GM12878 (cell line): ENCODE measurements at regions not wholly inside any gene's neighbourhood (a gene's known extent, or its start where the extent isn't known, plus 50 kb on each side); places are given as distances from the start of the nearest gene placed in this dataset.

Experiments
- ATAC-seq: fragments of 200-7000 bp; cut with Tn5 transposase; 3 replicates; pipeline ENCODE4 v1.9.1; 2020; ENCODE audit warnings: mild to moderate bottlenecking, moderate library complexity
- BruUV-seq: library from RNA; stranded (reverse); fragments of 400-500 nt; replicated peaks from 2 replicates; lab custom pipeline; 2021; lab: Mats Ljungman, UMichigan
- CTCF ChIA-PET: fragments of 300-600 bp; sonication (Branson Sonifier 250); formaldehyde crosslinking; extraction: SDS; loops from one replicate; lab custom pipeline; 2021; ENCODE audit warnings: inconsistent platforms; lab: Yijun Ruan, JAX
- POLR2A ChIA-PET: fragments of 350-600 bp; formaldehyde crosslinking; extraction: SDS; loops from one replicate; lab custom pipeline; 2021; ENCODE audit warnings: inconsistent platforms; lab: Charles Lee
- RAD21 ChIA-PET: fragments of 300-600 bp; sonication (Branson Sonifier 250); formaldehyde crosslinking; loops from one replicate; lab custom pipeline; 2023; ENCODE audit warnings: antibody characterized with exemption; ENCODE audit not compliant: unreplicated experiment; lab: Charles Lee
- SMC1A ChIA-PET: fragments of 300-600 bp; sonication (Branson Sonifier 250); formaldehyde crosslinking; loops from one replicate; lab custom pipeline; 2023; ENCODE audit not compliant: unreplicated experiment, uncharacterized antibody; lab: Charles Lee
- DNase-seq: peaks from one replicate; pipeline ENCODE4 v3.0.0-alpha.2; 2011; ENCODE audit warnings: low read depth, low spot score
- FAIRE-seq: peaks from 3 replicates; lab custom pipeline; 2011; peaks lifted over from hg19 to GRCh38; lab: Jason Lieb, UNC
- H2AFZ ChIP-seq: 2 replicates; pipeline ENCODE4 v1.6.0; 2011; ENCODE audit warnings: low read depth, low read length, control low read depth; ENCODE audit not compliant: control insufficient read depth
- H3K27ac ChIP-seq: 2 replicates; pipeline ENCODE4 v1.5.1; 2011; ENCODE audit warnings: control low read depth; ENCODE audit not compliant: control insufficient read depth, insufficient read depth
- H3K27me3 ChIP-seq, 2 experiments: replicated peaks in 1 of 2; 2 replicates each; pipeline versions ENCODE4 v1.6.0 to v1.6.1; 2011; ENCODE audit warnings: low read length in 1 of 2; ENCODE audit not compliant: control insufficient read depth in 2 of 2, insufficient read depth in 2 of 2
- H3K36me3 ChIP-seq, 2 experiments: 2 replicates each; pipeline ENCODE4 v1.5.1; 2011; ENCODE audit warnings: low read length in 1 of 2; ENCODE audit not compliant: control insufficient read depth in 2 of 2, insufficient read depth in 2 of 2
- H3K4me1 ChIP-seq: 2 replicates; pipeline ENCODE4 v1.6.1; 2011; ENCODE audit warnings: mild to moderate bottlenecking, low read length, moderate library complexity, mixed read lengths; ENCODE audit not compliant: control insufficient read depth, insufficient read depth
- H3K4me2 ChIP-seq: 2 replicates; pipeline ENCODE4 v1.6.0; 2011; ENCODE audit warnings: control low read depth; ENCODE audit not compliant: control insufficient read depth, insufficient read depth
- H3K4me3 ChIP-seq: fragments of 200-600 bp; sonication (generic); 2 replicates; pipeline ENCODE4 v1.5.1; 2016
- H3K79me2 ChIP-seq: 2 replicates; pipeline ENCODE4 v1.6.0; 2011; ENCODE audit warnings: low read length; ENCODE audit not compliant: control insufficient read depth, insufficient read depth
- H3K9ac ChIP-seq: 2 replicates; pipeline ENCODE4 v1.8.0; 2011; ENCODE audit warnings: low read length, control low read depth, mixed read lengths; ENCODE audit not compliant: control insufficient read depth, insufficient read depth
- H3K9me3 ChIP-seq: replicated peaks from 3 replicates; pipeline ENCODE4 v1.5.1; 2011; ENCODE audit warnings: mild to moderate bottlenecking, low read length; ENCODE audit not compliant: control insufficient read depth, insufficient read depth
- H4K20me1 ChIP-seq: 2 replicates; pipeline ENCODE4 v1.6.0; 2011; ENCODE audit not compliant: control insufficient read depth, insufficient read depth
- BHLHE40 ChIP-seq, 2 experiments: fragments of 450-650 bp in 1 of 2; IDR thresholded peaks; 2 replicates each; pipeline ENCODE4 v1.6.1; 2011 to 2017; ENCODE audit warnings: low read depth in 2 of 2, borderline replicate concordance in 1 of 2, improper control_type of control experiment in 1 of 2, low read length in 1 of 2, mild to moderate bottlenecking in 1 of 2
- CHD1 ChIP-seq: IDR thresholded peaks from 2 replicates; pipeline ENCODE4 v1.6.1; 2012; ENCODE audit warnings: low read depth, low read length, improper control_type of control experiment
- CHD4 ChIP-seq: fragments of 200-600 bp; sonication (generic); IDR thresholded peaks from 2 replicates; pipeline ENCODE4 v1.6.1; 2016; ENCODE audit warnings: mild to moderate bottlenecking
- CREB1 ChIP-seq: IDR thresholded peaks from 2 replicates; pipeline ENCODE4 v1.6.1; 2012; ENCODE audit warnings: low read depth, mild to moderate bottlenecking, inconsistent platforms
- ESRRA ChIP-seq: IDR thresholded peaks from 2 replicates; pipeline ENCODE4 v1.6.1; 2012; ENCODE audit warnings: mild to moderate bottlenecking, low read length, improper control_type of control experiment
- FOXK2 ChIP-seq: fragments of 450-650 bp; IDR thresholded peaks from 2 replicates; pipeline ENCODE4 v1.6.1; 2017; ENCODE audit warnings: mild to moderate bottlenecking, moderate library complexity
- JUND ChIP-seq: IDR thresholded peaks from 2 replicates; pipeline ENCODE4 v1.6.1; 2012; ENCODE audit warnings: low read depth, mild to moderate bottlenecking, low read length, improper control_type of control experiment, moderate library complexity
- LARP7 ChIP-seq: fragments of 450-650 bp; IDR thresholded peaks from 2 replicates; pipeline ENCODE4 v1.6.1; 2017; ENCODE audit warnings: mild to moderate bottlenecking
- POLR2AphosphoS5 ChIP-seq: IDR thresholded peaks from 2 replicates; pipeline ENCODE4 v1.6.1; 2011; ENCODE audit warnings: mild to moderate bottlenecking, low read length, inconsistent platforms
- POU2F2 ChIP-seq: IDR thresholded peaks from 3 replicates; pipeline ENCODE4 v1.6.1; 2011; ENCODE audit warnings: low read depth, mild to moderate bottlenecking, low read length, borderline replicate concordance
- RUNX3 ChIP-seq: IDR thresholded peaks from 2 replicates; pipeline ENCODE4 v1.6.1; 2012; ENCODE audit warnings: low read length, inconsistent platforms
- SIX5 ChIP-seq: IDR thresholded peaks from 2 replicates; pipeline ENCODE4 v1.6.1; 2011; ENCODE audit warnings: mild to moderate bottlenecking, low read depth, low read length, moderate library complexity; ENCODE audit not compliant: severe bottlenecking
- SMAD1 ChIP-seq: fragments of 450-650 bp; IDR thresholded peaks from 2 replicates; pipeline ENCODE4 v1.6.1; 2018; ENCODE audit warnings: mild to moderate bottlenecking, low read depth; ENCODE audit not compliant: partially characterized antibody
- SMAD5 ChIP-seq: IDR thresholded peaks from 2 replicates; pipeline ENCODE4 v1.6.1; 2016; ENCODE audit warnings: antibody characterized with exemption, low read depth
- SREBF2 ChIP-seq: IDR thresholded peaks from 2 replicates; pipeline ENCODE4 v1.6.1; 2012; ENCODE audit warnings: mild to moderate bottlenecking, low read length
- TBL1XR1 ChIP-seq: IDR thresholded peaks from 2 replicates; pipeline ENCODE4 v1.6.1; 2012; ENCODE audit warnings: low read depth, low read length, improper control_type of control experiment
- ZBED1 ChIP-seq: IDR thresholded peaks from 2 replicates; pipeline ENCODE4 v1.6.1; 2016; ENCODE audit warnings: borderline replicate concordance
- ZZZ3 ChIP-seq: IDR thresholded peaks from 2 replicates; pipeline ENCODE4 v1.6.1; 2011; ENCODE audit warnings: low read depth; ENCODE audit not compliant: control insufficient read depth, insufficient read length
- WGBS: methylation state at CpG from one replicate; pipeline ENCODE4 v1.1.6; 2016; ENCODE audit warnings: low lambda C conversion rate; ENCODE audit not compliant: insufficient replicate concordance, insufficient coverage; ENCODE audit errors: missing lambda C conversion rate; 5-methylcytosine and 5-hydroxymethylcytosine counted together
- in situ Hi-C: fragments of 300-500 bp; cut with MboI; formaldehyde crosslinking; loops from 9 replicates; pipeline ENCODE4 v1.14.3; 2018; ENCODE audit warnings: mixed read lengths
- intact Hi-C: fragments of 100-400 bp; cut with micrococcal nuclease; formaldehyde crosslinking; loops from one replicate; pipeline ENCODE4 v1.14.2; 2022; ENCODE audit not compliant: unreplicated experiment
- TF ChIP-seq, protein P1 (sequence below): fragments of 450-650 bp; IDR thresholded peaks from 2 replicates; pipeline ENCODE4 v1.6.1; 2017; ENCODE audit warnings: mild to moderate bottlenecking, moderate library complexity
- TF ChIP-seq, protein P2 (sequence below): fragments of 450-650 bp; IDR thresholded peaks from 2 replicates; pipeline ENCODE4 v1.6.1; 2017; ENCODE audit warnings: borderline replicate concordance
- TF ChIP-seq, protein P3 (sequence below): IDR thresholded peaks from 2 replicates; pipeline ENCODE4 v1.6.1; 2011; ENCODE audit warnings: mild to moderate bottlenecking, low read depth, low read length, moderate library complexity; ENCODE audit not compliant: insufficient replicate concordance

DNA sequence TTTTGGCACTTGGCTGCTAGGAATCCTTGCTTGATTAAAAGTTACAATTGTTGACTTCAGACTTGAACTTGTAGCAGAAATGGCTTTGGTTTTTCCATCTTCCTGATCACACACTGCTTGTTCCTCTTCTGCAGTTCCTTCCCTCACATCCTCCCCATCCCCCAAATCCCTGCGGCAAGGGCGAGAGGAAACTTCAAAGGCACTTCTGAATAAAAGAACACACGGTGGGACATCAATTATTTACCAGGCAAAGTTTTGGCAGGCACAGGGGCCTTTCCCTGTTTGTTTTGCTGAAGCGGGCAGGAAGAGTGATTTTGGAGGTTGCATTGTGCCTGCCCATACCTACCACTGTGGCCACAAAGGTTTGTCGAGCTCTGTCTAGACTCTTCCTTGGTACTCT lies 260.9 kb downstream of the KIF4B start (continued):
- TF ChIP-seq SMAD1, result no peak
- no peak for TF ChIP-seq CHD1
- TF ChIP-seq ZBED1, result no peak
- TF ChIP-seq SREBF2, result no peak

DNA sequence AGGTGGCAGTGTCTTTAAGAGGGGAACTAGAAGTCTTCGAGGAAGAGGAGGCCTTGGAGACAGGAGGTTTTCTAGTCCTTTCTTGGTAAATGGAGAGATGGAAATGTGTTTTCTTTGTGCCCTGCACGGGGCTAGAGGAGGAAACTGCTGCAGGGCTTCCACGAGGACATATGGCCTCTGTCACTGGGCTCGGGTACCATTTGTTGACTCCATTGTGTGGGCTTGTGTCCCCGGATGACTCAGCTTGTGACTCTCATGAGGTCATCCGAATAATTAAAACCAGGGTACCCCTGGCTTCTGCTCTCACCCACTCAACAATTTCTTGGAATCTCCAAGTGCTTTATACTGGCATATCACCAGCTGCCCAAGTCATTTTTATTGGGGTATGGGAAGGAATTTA lies 261.7 kb downstream of the KIF4B start:
- H2AFZ ChIP-seq, result no peak overlapping the region
- RAD21 ChIA-PET, result no interaction called here
- FAIRE-seq, result no peak
- DNase-seq, result no peak
- ATAC-seq, result no peak
- no peak overlapping the region for H3K4me3 ChIP-seq
- no peak overlapping the region for H3K9ac ChIP-seq
- SMC1A ChIA-PET, result no interaction called here
- H3K4me1 ChIP-seq, result no peaks in the 10 kb centered on the region
- H3K36me3 ChIP-seq, result no peaks in the 10 kb centered on the region
- no peak overlapping the region for H3K4me2 ChIP-seq
- in situ Hi-C loops (no loop called here), intact Hi-C loops (no loop called here)
- WGBS, result 6% methylated on average over 6 of the region's 6 CpGs
- POLR2A ChIA-PET, result no interaction called here
- H3K27ac ChIP-seq, result no peak overlapping the region
- H3K79me2 ChIP-seq, result no peaks in the 10 kb centered on the region
- H4K20me1 ChIP-seq, result no peaks in the 10 kb centered on the region
- BruUV-seq, result no TSS peak
- CTCF ChIA-PET, result no interaction called here
- no peaks in the 10 kb centered on the region for H3K9me3 ChIP-seq
- H3K27me3 ChIP-seq, result no peaks in the 10 kb centered on the region; a peak in 1 of 4 replicates
- TF ChIP-seq SMAD5, result no peak
- no peak for TF ChIP-seq CHD4
- no peak for TF ChIP-seq FOXK2
- TF ChIP-seq JUND, result no peak
- TF ChIP-seq, protein P1, sequence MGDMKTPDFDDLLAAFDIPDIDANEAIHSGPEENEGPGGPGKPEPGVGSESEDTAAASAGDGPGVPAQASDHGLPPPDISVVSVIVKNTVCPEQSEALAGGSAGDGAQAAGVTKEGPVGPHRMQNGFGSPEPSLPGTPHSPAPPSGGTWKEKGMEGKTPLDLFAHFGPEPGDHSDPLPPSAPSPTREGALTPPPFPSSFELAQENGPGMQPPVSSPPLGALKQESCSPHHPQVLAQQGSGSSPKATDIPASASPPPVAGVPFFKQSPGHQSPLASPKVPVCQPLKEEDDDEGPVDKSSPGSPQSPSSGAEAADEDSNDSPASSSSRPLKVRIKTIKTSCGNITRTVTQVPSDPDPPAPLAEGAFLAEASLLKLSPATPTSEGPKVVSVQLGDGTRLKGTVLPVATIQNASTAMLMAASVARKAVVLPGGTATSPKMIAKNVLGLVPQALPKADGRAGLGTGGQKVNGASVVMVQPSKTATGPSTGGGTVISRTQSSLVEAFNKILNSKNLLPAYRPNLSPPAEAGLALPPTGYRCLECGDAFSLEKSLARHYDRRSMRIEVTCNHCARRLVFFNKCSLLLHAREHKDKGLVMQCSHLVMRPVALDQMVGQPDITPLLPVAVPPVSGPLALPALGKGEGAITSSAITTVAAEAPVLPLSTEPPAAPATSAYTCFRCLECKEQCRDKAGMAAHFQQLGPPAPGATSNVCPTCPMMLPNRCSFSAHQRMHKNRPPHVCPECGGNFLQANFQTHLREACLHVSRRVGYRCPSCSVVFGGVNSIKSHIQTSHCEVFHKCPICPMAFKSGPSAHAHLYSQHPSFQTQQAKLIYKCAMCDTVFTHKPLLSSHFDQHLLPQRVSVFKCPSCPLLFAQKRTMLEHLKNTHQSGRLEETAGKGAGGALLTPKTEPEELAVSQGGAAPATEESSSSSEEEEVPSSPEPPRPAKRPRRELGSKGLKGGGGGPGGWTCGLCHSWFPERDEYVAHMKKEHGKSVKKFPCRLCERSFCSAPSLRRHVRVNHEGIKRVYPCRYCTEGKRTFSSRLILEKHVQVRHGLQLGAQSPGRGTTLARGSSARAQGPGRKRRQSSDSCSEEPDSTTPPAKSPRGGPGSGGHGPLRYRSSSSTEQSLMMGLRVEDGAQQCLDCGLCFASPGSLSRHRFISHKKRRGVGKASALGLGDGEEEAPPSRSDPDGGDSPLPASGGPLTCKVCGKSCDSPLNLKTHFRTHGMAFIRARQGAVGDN, result no peak
- no peak for TF ChIP-seq BHLHE40 (IDR thresholded peaks at IDR 0.05; ENCODE audit: borderline replicate concordance in 1 of 2, low read depth in 2 of 2, low read length in 1 of 2)
- TF ChIP-seq RUNX3, result no peak
- no peak for TF ChIP-seq CREB1
- TF ChIP-seq, protein P2, sequence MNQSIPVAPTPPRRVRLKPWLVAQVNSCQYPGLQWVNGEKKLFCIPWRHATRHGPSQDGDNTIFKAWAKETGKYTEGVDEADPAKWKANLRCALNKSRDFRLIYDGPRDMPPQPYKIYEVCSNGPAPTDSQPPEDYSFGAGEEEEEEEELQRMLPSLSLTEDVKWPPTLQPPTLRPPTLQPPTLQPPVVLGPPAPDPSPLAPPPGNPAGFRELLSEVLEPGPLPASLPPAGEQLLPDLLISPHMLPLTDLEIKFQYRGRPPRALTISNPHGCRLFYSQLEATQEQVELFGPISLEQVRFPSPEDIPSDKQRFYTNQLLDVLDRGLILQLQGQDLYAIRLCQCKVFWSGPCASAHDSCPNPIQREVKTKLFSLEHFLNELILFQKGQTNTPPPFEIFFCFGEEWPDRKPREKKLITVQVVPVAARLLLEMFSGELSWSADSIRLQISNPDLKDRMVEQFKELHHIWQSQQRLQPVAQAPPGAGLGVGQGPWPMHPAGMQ, result no peak
- no peak for TF ChIP-seq POU2F2
- no peak for TF ChIP-seq POLR2AphosphoS5
- TF ChIP-seq, protein P3, sequence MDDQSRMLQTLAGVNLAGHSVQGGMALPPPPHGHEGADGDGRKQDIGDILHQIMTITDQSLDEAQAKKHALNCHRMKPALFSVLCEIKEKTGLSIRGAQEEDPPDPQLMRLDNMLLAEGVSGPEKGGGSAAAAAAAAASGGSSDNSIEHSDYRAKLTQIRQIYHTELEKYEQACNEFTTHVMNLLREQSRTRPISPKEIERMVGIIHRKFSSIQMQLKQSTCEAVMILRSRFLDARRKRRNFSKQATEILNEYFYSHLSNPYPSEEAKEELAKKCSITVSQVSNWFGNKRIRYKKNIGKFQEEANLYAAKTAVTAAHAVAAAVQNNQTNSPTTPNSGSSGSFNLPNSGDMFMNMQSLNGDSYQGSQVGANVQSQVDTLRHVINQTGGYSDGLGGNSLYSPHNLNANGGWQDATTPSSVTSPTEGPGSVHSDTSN, result no peak
- TF ChIP-seq SIX5, result no peak
- TF ChIP-seq TBL1XR1, result no peak
- no peak for TF ChIP-seq LARP7
- TF ChIP-seq ZZZ3, result no peak
- no peak for TF ChIP-seq ESRRA
